GM21515 (cell line): ENCODE measurements at regions not wholly inside any gene's neighbourhood (a gene's known extent, or its start where the extent isn't known, plus 50 kb on each side); places are given as distances from the start of the nearest gene placed in this dataset.
"Not testable (repeated sequence)": the region's sequence is repeated elsewhere in the genome, so short reads cannot be mapped to it uniquely, and the experiment has no call there.

Experiments used
- ATAC-seq: cut with Tn5 transposase; IDR thresholded peaks from one replicate; pipeline ENCODE4 v1.9.1; 2021; ENCODE audit not compliant: unreplicated experiment

GRCh38 chr11:130550150-130550549 is 101.7 kb downstream of the ADAMTS15 start:
- ATAC-seq = no peak

- ATAC-seq = no peak
Observed at GRCh38 chr11:130550984-130551383, 102.5 kb downstream of the ADAMTS15 start.

- ATAC-seq = no peak
Observed at GRCh38 chr11:130551388-130551787, 102.9 kb downstream of the ADAMTS15 start.

- no peak for ATAC-seq
Observed at GRCh38 chr11:130553306-130553705, 104.9 kb downstream of the ADAMTS15 start.

GRCh38 chr11:130554241-130555055 is 106.0 kb downstream of the ADAMTS15 start:
- ATAC-seq = no peak

- ATAC-seq = no peak
Observed at GRCh38 chr11:130555251-130555841, 106.9 kb downstream of the ADAMTS15 start.

- no peak for ATAC-seq
Observed at GRCh38 chr11:130560000-130560780, 111.7 kb downstream of the ADAMTS15 start.

GRCh38 chr11:130560781-130561109 is 112.3 kb downstream of the ADAMTS15 start:
- ATAC-seq = no peak

- ATAC-seq = no peak
Observed at GRCh38 chr11:130561441-130561881, 113.0 kb downstream of the ADAMTS15 start.

GRCh38 chr11:130562549-130562948 is 114.1 kb downstream of the ADAMTS15 start:
- no peak for ATAC-seq

- not testable (repeated sequence) for ATAC-seq
Observed at GRCh38 chr11:130566360-130566759, 117.9 kb downstream of the ADAMTS15 start.

- no peak for ATAC-seq
Observed at GRCh38 chr11:130571519-130571918, 123.1 kb downstream of the ADAMTS15 start.

- no peak for ATAC-seq
Observed at GRCh38 chr11:130571947-130572584, 123.6 kb downstream of the ADAMTS15 start.

GRCh38 chr11:130573767-130574166 is 125.3 kb downstream of the ADAMTS15 start:
- ATAC-seq = no peak

- ATAC-seq = no peak
Observed at GRCh38 chr11:130574740-130575139, 126.3 kb downstream of the ADAMTS15 start.

GRCh38 chr11:130576146-130576545 is 127.7 kb downstream of the ADAMTS15 start:
- ATAC-seq = no peak

- no peak for ATAC-seq
Observed at GRCh38 chr11:130578738-130579368, 130.4 kb downstream of the ADAMTS15 start.

GRCh38 chr11:130580372-130580771 is 131.9 kb downstream of the ADAMTS15 start:
- no peak for ATAC-seq

- no peak for ATAC-seq
Observed at GRCh38 chr11:130580891-130581492, 132.5 kb downstream of the ADAMTS15 start.

- ATAC-seq = no peak
Observed at GRCh38 chr11:130581646-130582045, 133.2 kb downstream of the ADAMTS15 start.
